Tibial nerve (tissue), 4 donors: ENCODE measurements at regions not wholly inside any gene's neighbourhood (a gene's known extent, or its start where the extent isn't known, plus 50 kb on each side); places are given as distances from the start of the nearest gene placed in this dataset.

Experiments
- DNase-seq, 2 donors: peaks; one replicate each; pipeline ENCODE4 v3.0.0-alpha.2; 2019; ENCODE audit warnings: low spot score in 2 of 2
- H3K27ac ChIP-seq, 4 donors: fragments of 200-600 bp; sonication (generic) in 3 of 4; one replicate each; pipeline ENCODE4 v1.5.1; 2017 to 2019; ENCODE audit warnings: mild to moderate bottlenecking in 1 of 4
- H3K27me3 ChIP-seq, 2 donors: fragments of 200-600 bp; sonication (generic) in 1 of 2; one replicate each; pipeline versions ENCODE4 v1.5.1 to v1.6.0; 2017 to 2019
- H3K36me3 ChIP-seq, 3 donors: fragments of 200-600 bp; sonication (generic); one replicate each; pipeline ENCODE4 v1.5.1; 2018 to 2019
- H3K4me1 ChIP-seq, 4 donors: fragments of 200-600 bp; sonication (generic) in 3 of 4; one replicate each; pipeline ENCODE4 v1.5.1; 2017 to 2019
- H3K4me3 ChIP-seq, 4 donors: fragments of 200-600 bp; sonication (generic) in 3 of 4; one replicate each; pipeline ENCODE4 v1.5.1; 2017 to 2019; ENCODE audit warnings: mild to moderate bottlenecking in 1 of 4, moderate library complexity in 1 of 4
- H3K9me3 ChIP-seq, 4 donors: fragments of 200-600 bp; sonication (generic) in 3 of 4; one replicate each; pipeline ENCODE4 v1.5.1; 2017 to 2019
- EP300 ChIP-seq, 2 donors: sonication (generic); formaldehyde crosslinking; IDR thresholded peaks; one replicate each; pipeline ENCODE4 v1.6.1; 2017; ENCODE audit warnings: antibody characterized with exemption in 2 of 2, mild to moderate bottlenecking in 1 of 2
- POLR2A ChIP-seq, 2 donors: fragments of 450-650 bp; IDR thresholded peaks; one replicate each; pipeline ENCODE4 v1.6.1; 2017; ENCODE audit warnings: antibody characterized with exemption in 2 of 2, mild to moderate bottlenecking in 2 of 2, moderate library complexity in 2 of 2
- WGBS, 2 donors: methylation state at CpG; one replicate each; pipeline ENCODE4 v1.1.5; 2018; 5-methylcytosine and 5-hydroxymethylcytosine counted together
- TF ChIP-seq, protein P1 (sequence below), 5 experiments: fragments of 200-600 bp in 3 of 5; fragments of 450-650 bp in 2 of 5; sonication (generic) in 3 of 5; IDR thresholded peaks; one replicate each; pipeline ENCODE4 v1.5.1; 2016 to 2019; ENCODE audit warnings: antibody characterized with exemption in 5 of 5, mild to moderate bottlenecking in 3 of 5, moderate library complexity in 2 of 5

DNA sequence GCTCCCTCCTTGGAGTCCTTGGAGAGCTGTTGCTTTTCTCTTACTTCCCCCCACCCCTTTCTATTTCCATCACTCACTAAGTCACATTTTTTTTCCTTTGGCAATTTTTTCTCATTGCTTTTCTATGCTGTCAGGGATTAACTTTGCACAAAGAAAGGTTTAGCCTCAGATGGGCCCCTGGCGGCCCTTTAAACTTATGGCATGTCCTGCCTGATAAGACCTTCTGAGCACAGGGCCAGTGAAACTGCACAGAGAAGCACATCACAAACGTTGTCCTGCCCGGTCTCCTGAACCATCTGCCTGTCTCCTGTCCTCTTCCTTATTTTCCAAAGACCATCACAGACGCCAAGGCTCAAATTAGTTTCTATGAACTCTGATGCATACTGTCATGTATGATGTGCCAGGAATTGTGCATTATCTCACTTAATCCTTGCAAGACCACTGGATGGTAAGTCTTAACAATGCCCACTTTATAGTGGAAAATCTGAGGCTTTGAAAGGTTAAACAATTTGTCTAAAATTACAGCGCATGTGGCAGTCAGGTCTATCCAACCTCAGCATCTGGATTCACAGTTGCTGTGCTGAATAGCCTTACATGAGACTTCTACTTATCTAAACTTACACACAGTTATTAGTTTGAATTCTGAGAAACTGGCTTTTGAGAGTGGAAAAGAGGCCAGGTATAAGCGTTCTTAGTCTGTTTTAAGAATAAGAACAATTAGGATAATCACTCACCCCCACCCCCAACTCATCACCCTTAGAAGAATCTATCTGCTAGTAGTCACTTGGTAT is 648.1 kb downstream of the NTRK3 start:
- TF ChIP-seq EP300 (IDR thresholded peaks at IDR 0.05) (no peak), POLR2A (IDR thresholded peaks at IDR 0.05) (no peak)
- TF ChIP-seq, protein P1, sequence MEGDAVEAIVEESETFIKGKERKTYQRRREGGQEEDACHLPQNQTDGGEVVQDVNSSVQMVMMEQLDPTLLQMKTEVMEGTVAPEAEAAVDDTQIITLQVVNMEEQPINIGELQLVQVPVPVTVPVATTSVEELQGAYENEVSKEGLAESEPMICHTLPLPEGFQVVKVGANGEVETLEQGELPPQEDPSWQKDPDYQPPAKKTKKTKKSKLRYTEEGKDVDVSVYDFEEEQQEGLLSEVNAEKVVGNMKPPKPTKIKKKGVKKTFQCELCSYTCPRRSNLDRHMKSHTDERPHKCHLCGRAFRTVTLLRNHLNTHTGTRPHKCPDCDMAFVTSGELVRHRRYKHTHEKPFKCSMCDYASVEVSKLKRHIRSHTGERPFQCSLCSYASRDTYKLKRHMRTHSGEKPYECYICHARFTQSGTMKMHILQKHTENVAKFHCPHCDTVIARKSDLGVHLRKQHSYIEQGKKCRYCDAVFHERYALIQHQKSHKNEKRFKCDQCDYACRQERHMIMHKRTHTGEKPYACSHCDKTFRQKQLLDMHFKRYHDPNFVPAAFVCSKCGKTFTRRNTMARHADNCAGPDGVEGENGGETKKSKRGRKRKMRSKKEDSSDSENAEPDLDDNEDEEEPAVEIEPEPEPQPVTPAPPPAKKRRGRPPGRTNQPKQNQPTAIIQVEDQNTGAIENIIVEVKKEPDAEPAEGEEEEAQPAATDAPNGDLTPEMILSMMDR (IDR thresholded peaks at IDR 0.05) = no peak
- H3K4me1 ChIP-seq = peaks cover 0 to 26% (median 3%) of the 10 kb centered on the region in 4 donors
- H3K4me3 ChIP-seq = no peak overlapping the region
- WGBS, 2 donors = 84 to 87% methylated on average over 6 of the region's 6 CpGs
- H3K27ac ChIP-seq = no peak overlapping the region
- no peaks in the 10 kb centered on the region for H3K36me3 ChIP-seq
- no peaks in the 10 kb centered on the region for H3K27me3 ChIP-seq
- DNase-seq = no peak
- H3K9me3 ChIP-seq = no peaks in the 10 kb centered on the region

DNA sequence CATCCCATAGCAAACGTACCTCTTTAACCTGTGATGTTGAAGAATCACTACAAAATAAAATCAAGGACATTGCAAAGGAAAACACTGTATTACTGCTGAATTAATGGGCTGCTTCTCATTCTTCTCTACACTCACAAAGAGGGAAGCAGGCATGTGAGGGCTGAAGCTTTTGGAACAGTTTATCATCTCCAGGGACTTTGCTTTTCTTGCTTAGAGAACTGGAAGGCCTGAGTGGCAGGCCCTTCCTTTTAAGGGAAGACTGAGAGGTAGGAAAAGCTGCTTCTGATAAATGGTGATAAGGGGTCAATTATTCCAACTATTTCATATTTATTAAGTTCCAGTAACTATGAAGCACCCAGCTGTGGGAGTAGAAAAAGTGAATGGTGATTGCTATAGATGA is 649.6 kb downstream of the NTRK3 start:
- Histone ChIP-seq H3K36me3 (no peaks in the 10 kb centered on the region), H3K27me3 (no peaks in the 10 kb centered on the region), H3K9me3 (no peaks in the 10 kb centered on the region), H3K27ac (no peak overlapping the region), H3K4me1 (peaks cover 0 to 26% (median 3%) of the 10 kb centered on the region in 4 donors), H3K4me3 (no peak overlapping the region)
- WGBS, 2 donors = 77 to 79% methylated on average over 1 of the region's 1 CpG
- DNase-seq = no peak
- no peak for TF ChIP-seq EP300 (IDR thresholded peaks at IDR 0.05)
- no peak for TF ChIP-seq POLR2A (IDR thresholded peaks at IDR 0.05)
- TF ChIP-seq, protein P1 (IDR thresholded peaks at IDR 0.05) = no peak

DNA sequence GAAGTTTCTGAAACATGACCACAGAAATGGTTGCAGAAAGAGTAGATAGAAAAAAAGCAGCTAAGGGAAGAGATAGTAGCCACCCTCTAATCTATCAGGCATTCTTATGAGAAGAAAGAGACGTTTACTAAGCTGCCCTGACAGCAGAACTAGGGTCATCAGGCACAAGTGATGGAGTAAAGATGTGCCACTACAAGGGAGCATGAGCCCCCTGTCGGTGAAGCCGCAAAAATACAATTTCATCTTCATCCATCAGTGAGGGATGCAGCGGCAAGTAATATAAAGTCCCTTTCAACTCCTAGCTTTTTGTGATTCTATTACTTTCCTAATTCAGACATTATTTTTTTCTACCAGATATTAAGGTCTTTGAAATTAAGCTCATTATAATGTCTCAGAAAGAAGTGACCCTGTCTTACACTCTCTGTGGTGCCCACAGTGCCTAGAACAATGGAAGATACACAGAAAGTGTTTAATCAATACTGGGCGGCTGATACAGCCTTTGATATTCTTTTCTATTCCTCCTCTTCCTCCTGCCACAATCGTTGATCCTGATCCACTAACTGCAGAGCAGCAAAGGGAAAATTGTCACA is 651.6 kb downstream of the NTRK3 start:
- TF ChIP-seq POLR2A (IDR thresholded peaks at IDR 0.05) = no peak
- no peak for TF ChIP-seq EP300 (IDR thresholded peaks at IDR 0.05)
- TF ChIP-seq, protein P1 (IDR thresholded peaks at IDR 0.05) = peak in 4 of 5 experiments; percentile 17 to 32 (median 24)
- no peaks in the 10 kb centered on the region for H3K36me3 ChIP-seq
- no peak for DNase-seq
- H3K9me3 ChIP-seq = no peaks in the 10 kb centered on the region
- no peak overlapping the region for H3K4me3 ChIP-seq
- WGBS, 2 donors = 28 to 41% methylated on average over 6 of the region's 6 CpGs
- H3K27ac ChIP-seq = no peak overlapping the region
- H3K4me1 ChIP-seq = peaks cover 0 to 18% (median 2%) of the 10 kb centered on the region in 4 donors
- H3K27me3 ChIP-seq = no peaks in the 10 kb centered on the region

GRCh38 chr15:87602371-87602770 is 654.2 kb downstream of the NTRK3 start:
- no peak for TF ChIP-seq POLR2A (IDR thresholded peaks at IDR 0.05)
- TF ChIP-seq, protein P1 (IDR thresholded peaks at IDR 0.05) = no peak
- no peak for TF ChIP-seq EP300 (IDR thresholded peaks at IDR 0.05)
- no peak for DNase-seq
- H3K36me3 ChIP-seq = no peaks in the 10 kb centered on the region
- no peaks in the 10 kb centered on the region for H3K27me3 ChIP-seq
- no peaks in the 10 kb centered on the region for H3K9me3 ChIP-seq
- WGBS, 2 donors = 49% methylated on average over 1 of the region's 1 CpG
- H3K4me1 ChIP-seq = peaks cover 0 to 8% (median 0%) of the 10 kb centered on the region in 4 donors
- no peak overlapping the region for H3K4me3 ChIP-seq
- H3K27ac ChIP-seq = no peak overlapping the region

GRCh38 chr15:87599616-87600015 is 656.9 kb downstream of the NTRK3 start:
- H3K27ac ChIP-seq = no peak overlapping the region
- 90 to 93% methylated on average over 4 of the region's 4 CpGs for WGBS, 2 donors
- TF ChIP-seq, protein P1 (IDR thresholded peaks at IDR 0.05) = no peak
- TF ChIP-seq POLR2A (IDR thresholded peaks at IDR 0.05) (no peak), EP300 (IDR thresholded peaks at IDR 0.05) (no peak)
- no peaks in the 10 kb centered on the region for H3K27me3 ChIP-seq
- DNase-seq = no peak
- no peaks in the 10 kb centered on the region for H3K36me3 ChIP-seq
- no peaks in the 10 kb centered on the region for H3K9me3 ChIP-seq
- no peak overlapping the region for H3K4me3 ChIP-seq
- H3K4me1 ChIP-seq = peaks cover 0 to 9% (median 0%) of the 10 kb centered on the region in 4 donors
